HG03520 (cell line): ENCODE measurements at regions not wholly inside any gene's neighbourhood (a gene's known extent, or its start where the extent isn't known, plus 50 kb on each side); places are given as distances from the start of the nearest gene placed in this dataset.

Experiments
- ATAC-seq: cut with Tn5 transposase; IDR thresholded peaks from one replicate; pipeline ENCODE4 v1.9.1; 2021; ENCODE audit warnings: mild to moderate bottlenecking, moderate library complexity; ENCODE audit not compliant: unreplicated experiment

DNA sequence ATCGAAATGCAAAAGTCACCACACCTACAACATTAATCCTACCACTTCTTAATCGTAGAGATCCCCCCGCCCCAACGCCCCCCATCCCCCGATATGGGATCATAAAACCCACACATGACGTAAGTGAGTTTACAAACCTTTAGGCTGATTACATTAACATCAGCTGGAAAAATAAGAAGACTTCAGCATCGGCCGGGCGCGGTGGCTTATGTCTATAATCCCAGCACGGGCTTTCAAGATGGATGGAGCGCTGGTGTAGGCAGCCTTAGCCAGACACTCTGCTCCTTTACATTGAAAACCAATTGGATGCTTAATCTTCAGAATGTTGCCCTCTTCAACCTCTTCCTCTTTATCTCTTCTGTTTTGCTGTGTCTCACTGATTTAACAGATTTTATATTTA lies 1376.0 kb downstream of the MAT2B start:
- no peak for ATAC-seq

- no peak for ATAC-seq
These were observed 1379.8 kb downstream of the MAT2B start for GRCh38 chr5:164885179-164885578.

- ATAC-seq = no peak
These were observed 1387.7 kb downstream of the MAT2B start for GRCh38 chr5:164893071-164893470.

DNA sequence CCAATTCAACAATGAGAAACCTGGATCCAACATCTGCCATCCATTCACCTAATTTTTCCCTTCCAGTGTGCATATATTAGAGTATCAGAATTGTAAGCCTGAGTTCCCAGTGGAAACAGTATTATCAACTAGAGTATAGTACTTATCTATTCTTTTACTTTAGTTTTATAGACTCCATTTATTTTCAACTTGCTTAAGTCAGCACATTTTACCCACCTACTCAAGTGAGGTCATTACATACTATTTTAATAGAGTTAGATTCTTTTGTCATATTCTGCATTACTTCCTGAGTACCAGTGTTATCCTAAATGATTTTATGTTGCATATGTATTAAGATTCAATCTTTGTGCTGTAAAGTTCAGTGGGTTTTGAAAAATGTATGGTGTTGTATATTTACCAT lies 1393.3 kb downstream of the MAT2B start:
- ATAC-seq = no peak

- ATAC-seq = no peak
These were observed 1404.3 kb downstream of the MAT2B start for GRCh38 chr5:164909673-164910072.

DNA sequence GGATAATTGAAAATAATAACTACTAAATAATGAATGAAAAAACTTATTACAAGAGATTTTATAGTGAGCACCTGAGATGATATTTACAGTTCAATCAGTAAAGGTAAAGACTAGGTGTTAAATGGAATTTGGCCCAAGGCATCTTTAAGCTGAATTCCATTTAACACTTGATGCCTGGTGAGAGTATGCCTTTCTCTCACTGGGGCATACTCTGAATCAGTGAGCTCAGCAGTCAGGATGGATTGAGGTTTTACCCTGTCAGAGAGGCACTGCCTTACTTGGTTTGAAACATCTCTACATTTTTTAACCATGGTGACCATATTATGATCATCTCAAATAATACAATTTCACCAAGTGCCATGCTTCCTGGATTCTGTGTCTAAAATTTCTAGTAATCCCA lies 1416.3 kb downstream of the MAT2B start:
- no peak for ATAC-seq

DNA sequence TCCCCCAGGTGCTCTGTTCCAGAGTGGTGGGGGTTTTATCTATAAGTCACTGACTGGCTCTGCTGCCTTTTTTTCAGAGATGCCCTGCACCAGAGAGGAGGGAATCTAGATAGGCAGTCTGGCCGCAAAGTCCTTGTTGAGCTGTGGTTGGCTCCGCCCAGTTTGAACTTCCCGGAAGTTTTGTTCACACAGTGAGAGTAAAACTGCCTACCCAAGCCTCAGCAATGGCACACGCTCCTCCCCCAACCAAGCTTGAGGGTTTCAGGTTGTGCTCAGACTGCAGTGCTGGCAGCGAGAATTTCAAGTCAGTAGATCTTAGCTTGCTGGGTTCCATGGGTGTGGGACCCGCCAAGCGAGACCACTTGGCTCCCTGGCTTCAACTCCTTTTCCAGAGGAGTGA lies 1428.6 kb downstream of the MAT2B start:
- no peak for ATAC-seq

DNA sequence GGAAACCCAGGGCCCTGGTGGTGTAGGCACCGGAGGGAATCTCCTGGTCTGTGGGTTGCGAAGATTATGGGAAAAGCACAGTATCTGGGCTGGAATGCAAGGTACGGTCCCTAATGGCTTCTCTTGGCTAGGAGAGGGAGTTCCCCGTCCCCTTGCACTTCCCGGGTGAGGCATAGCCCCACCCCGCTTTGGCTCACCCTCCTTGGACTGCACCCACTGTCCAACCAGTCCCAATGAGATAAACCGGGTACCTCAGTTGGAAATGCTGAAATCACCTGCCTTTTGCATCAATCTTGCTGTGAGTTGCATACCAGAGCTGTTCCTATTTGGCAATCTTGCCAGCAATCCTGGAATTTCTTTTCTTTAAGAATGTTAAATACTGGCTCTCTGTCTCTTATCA lies 1429.1 kb downstream of the MAT2B start:
- no peak for ATAC-seq

DNA sequence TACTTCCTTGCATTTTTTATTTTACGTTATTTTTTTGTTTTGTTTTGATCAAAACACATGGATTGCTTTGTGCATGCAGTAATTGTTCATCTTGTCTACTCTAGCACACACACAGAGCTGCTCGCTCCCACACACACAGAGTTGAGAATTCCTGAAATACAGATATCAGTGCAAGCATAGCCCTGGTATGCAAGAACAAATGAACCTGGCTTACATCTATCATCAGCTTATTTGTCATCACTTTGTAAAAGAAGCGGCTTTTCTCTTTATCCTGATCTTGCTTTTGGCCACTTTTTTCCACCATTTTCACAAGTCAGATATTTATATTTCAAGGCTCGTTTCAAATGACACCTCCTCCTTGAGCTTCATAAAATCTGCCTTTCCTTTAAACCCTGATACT lies 1435.7 kb downstream of the MAT2B start:
- no peak for ATAC-seq

GRCh38 chr5:164950927-164951326 lies 1445.5 kb downstream of the MAT2B start:
- no peak for ATAC-seq

GRCh38 chr5:164951570-164951969 lies 1446.2 kb downstream of the MAT2B start:
- ATAC-seq = no peak

- ATAC-seq = no peak
These were observed 1453.3 kb downstream of the MAT2B start for GRCh38 chr5:164958688-164959087.

DNA sequence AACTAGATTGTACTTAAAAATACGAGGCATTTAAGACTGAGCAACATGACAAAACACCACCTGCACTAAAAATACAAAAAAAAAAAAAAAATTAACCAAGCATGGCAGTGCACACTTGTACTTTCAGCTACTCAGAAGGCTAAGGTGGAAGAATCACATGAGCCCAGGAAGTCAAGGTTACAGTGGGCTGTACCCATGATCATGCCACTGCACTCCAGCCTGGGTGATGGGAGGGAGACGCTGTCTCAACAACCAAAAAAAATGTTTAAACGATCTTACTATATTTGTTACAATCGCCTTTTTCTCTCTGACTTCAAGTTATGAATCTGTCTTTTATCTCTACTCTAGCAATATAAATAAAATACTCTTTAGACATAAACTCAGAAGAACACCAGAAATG lies 1454.3 kb downstream of the MAT2B start:
- ATAC-seq = no peak

DNA sequence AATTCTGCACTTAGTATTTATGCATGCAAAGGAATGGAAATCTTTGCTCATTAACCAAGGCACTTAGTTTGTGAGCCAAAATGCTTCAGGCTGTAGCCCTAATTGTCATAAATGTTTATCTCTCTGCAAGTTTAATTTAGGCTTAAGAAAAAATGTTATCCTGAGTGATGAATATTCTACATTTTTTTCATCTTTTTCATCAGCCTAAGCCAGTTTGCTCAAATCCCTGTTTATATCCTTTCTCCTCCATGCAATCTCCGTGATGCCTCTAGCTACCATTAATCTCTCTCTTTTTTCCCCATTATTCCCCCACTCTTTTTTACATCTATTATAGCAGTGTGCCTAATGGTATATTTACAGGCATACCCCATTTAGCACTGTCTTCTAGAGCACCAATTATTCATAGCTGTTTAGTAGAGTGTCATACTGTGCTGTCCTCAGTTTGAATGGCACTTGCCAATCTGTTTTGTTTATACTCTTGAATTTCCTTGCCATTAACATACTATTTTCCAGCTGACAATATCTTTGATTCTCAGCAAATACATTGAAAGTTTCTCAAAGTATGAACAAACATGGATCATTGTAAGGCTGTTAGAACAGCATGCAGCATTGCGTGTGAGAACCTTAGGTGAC lies 1457.0 kb downstream of the MAT2B start:
- no peak for ATAC-seq

GRCh38 chr5:164966611-164967010 lies 1461.2 kb downstream of the MAT2B start:
- ATAC-seq = no peak

DNA sequence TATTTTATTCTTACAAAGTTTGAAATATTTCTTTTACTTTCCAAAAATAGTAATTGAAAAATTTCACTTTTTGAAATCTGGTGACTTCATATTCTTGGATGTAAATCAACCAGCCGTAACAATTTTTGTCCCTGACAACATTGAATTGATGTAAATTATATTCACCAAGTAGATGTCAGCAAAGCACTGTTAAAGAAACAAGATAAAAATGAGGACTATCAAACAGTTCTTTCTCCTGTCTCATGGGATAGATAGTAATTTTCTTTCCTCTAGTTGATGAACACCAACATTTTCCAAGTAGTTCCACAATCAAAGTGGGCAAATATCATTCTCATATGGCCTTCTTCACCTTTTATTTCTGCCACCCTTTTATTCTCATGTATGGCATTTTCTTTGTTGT lies 1461.9 kb downstream of the MAT2B start:
- no peak for ATAC-seq

GRCh38 chr5:164972973-164973372 lies 1467.6 kb downstream of the MAT2B start:
- no peak for ATAC-seq

DNA sequence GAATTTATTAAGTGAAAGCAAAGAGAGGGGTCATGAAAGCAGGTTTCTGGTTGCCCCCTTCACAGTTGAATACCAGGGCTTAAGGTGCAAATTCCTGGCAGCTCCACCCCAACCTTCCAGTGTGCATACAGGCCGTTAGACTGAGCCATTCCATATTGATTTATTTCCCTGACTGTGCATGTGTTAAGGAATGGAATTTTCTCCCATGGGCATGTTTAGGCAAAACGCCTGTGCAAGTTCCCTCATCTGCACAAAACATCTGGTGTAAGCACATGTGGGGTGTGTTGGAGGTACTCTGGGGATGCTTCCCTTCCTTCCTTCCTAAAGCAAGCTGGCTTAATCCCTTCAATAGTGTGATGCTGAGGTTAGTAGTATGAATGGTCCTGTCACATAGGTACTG lies 1470.6 kb downstream of the MAT2B start:
- ATAC-seq = no peak

GRCh38 chr5:164980480-164980879 lies 1475.1 kb downstream of the MAT2B start:
- no peak for ATAC-seq

DNA sequence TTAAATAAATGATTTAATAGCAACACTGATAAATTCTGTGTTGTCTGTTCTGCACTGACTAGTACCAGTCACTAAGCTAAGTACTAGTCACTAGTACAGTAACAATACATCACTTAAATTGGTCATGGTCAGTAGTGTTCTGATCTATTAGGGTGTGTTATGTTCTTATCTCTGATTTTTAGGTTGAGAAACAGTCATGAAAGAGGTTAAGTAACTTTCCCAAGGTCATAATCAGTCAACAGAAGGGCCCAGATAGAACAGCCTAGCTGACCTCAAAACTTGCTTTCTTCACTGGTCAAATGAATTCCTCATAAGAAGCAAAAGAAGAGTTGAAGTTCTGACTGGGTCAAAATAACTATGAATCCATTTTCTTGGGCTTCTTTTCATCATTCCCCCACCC lies 1492.7 kb downstream of the MAT2B start:
- no peak for ATAC-seq

- no peak for ATAC-seq
These were observed 1493.2 kb downstream of the MAT2B start for GRCh38 chr5:164998590-164998989.

DNA sequence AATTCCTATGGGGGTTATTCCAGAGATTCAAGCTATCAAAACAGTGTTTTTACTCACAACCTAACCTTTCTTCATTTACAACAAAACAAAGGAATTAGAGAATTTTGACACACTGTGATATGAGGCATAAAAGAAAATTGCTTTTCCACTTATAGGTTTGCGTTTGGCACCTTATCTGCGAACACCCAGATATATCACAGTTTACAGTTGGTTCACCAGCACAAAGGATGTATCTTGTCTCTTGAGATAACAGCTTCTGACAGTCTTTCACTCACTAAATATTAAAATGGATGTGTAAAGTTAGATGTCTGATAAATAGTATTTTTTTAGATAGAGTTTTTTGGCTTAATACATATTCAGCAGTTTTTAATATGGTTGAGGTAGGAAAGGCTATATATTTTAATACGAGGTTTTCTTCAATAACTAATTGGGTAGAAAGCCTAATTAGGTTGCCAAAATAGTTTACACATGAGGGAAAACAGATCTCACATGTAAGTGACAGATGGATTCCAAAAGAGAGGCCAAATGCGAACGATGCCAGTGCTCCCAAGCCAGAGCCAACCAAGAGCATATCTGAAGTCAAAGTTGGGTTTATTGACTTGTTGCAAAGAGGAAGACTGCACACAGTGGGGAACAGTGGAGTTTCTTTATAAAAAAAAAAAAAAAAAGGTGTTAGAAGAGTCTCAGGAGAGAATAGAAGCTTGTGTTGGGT lies 1495.2 kb downstream of the MAT2B start:
- ATAC-seq = no peak

- no peak for ATAC-seq
These were observed 1497.9 kb downstream of the MAT2B start for GRCh38 chr5:165003283-165003682.
